ENCODE measurements at regions not wholly inside any gene's neighbourhood (a gene's known extent, or its start where the extent isn't known, plus 50 kb on each side); places are given as distances from the start of the nearest gene placed in this dataset.

DNA sequence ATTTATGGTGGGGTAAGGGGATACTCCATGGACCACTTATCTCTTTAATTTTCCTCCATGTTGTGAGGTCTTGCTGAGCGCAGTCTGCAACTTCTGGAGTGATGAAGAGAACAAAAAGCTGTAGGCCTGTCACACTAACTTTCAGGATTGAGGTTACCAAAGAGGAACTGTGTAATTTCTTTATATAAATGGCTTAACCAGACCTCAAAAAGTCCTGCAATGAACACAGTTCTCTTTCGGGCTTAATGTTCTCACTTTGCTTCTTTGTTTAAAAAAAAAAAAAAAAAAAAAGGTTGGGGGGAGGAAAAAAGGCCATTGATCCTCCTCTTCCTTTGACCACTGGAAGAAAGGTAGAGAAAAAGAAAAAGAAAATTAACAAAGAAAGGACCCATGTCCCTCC, 86.8 kb upstream of the SOX9 start:
- Histone ChIP-seq H3K4me2 (ENCODE audit: insufficient read depth, low read length) (no peak overlapping the region), H3K27ac (ENCODE audit: insufficient read depth, low read depth, low read length) (no peak overlapping the region), H4K20me1 (replicated peaks; ENCODE audit: control insufficient read depth, extremely low read depth, insufficient read depth, low read length) (no peaks in the 10 kb centered on the region), H3K9me3 (replicated peaks; ENCODE audit: control insufficient read depth, insufficient read depth, low read length) (peaks cover 2% of the 10 kb centered on the region), H3K79me2 (ENCODE audit: control insufficient read depth, insufficient read depth, low read length) (no peaks in the 10 kb centered on the region), H3K36me3 (ENCODE audit: control insufficient read depth in 2 of 2, extremely low read depth in 1 of 2, insufficient read depth in 2 of 2, low read length in 2 of 2) (no peaks in the 10 kb centered on the region), H3K9ac (replicated peaks; ENCODE audit: extremely low read depth, insufficient read depth, low read length) (no peak overlapping the region), H2AFZ (ENCODE audit: low read depth, low read length) (no peak overlapping the region), H3K27me3 (ENCODE audit: control insufficient read depth in 2 of 2, insufficient read depth in 2 of 2, low read length in 2 of 2) (no peaks in the 10 kb centered on the region), H3K4me3 (replicated peaks in 1 of 3; ENCODE audit: insufficient read depth in 1 of 3, low read depth in 1 of 3, low read length in 3 of 3) (no peak overlapping the region), H3K4me1 (ENCODE audit: control insufficient read depth, extremely low read depth, insufficient read depth, low read length) (no peaks in the 10 kb centered on the region), H3K9me1 (replicated peaks; ENCODE audit: control insufficient read depth, extremely low read depth, insufficient read depth, low read length) (no peaks in the 10 kb centered on the region)
- intact Hi-C loops (cut with micrococcal nuclease): no loop called here
- CTCF ChIA-PET: no interaction called here
- POLR2A ChIA-PET: no interaction called here
- no peak for DNase-seq (ENCODE audit: low read depth, low spot score)
- no peak for TF ChIP-seq MYC (IDR thresholded peaks at IDR 0.05; ENCODE audit: low read depth, low read length)
- TF ChIP-seq POLR2A (IDR thresholded peaks at IDR 0.05; ENCODE audit: low read depth, low read length): no peak
- no peak for TF ChIP-seq POLR2AphosphoS5 (IDR thresholded peaks at IDR 0.05; ENCODE audit: insufficient read depth, low read depth, low read length)
- no peak for TF ChIP-seq FOS (IDR thresholded peaks at IDR 0.05; ENCODE audit: borderline replicate concordance, insufficient read depth, low read length)
- dilution Hi-C loops (cut with MboI; ENCODE audit: extremely low pct_ligation_motif_present, low sequenced_read_pairs): no loop called here
- BruUV-seq (replicated peaks): no TSS peak
- FAIRE-seq: no peak

DNA sequence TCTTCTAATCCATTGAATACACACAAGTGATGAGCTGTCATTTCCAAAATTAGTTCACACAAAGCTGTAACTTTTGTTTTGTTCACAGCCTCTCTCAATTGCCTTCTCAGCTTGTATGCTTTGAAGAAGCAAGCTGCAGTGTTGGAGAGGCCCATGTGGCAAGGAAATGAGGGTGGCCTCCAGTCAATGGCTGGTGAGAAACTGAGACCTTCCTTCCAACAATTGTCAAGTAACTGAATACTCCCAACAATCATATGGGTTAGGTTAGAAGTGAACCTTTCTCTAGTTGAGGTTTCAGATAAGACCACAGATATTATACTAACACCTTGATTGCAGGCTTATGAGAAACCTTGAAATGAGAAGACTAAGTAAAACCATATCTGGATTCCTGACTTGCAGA, 82.4 kb upstream of the SOX9 start:
- peaks cover 2% of the 10 kb centered on the region for H3K9me3 ChIP-seq (replicated peaks; ENCODE audit: control insufficient read depth, insufficient read depth, low read length)
- H3K4me1 ChIP-seq (ENCODE audit: control insufficient read depth, extremely low read depth, insufficient read depth, low read length): no peaks in the 10 kb centered on the region
- DNase-seq (ENCODE audit: low read depth, low spot score) (no peak), FAIRE-seq (no peak)
- H3K27ac ChIP-seq (ENCODE audit: insufficient read depth, low read depth, low read length): no peak overlapping the region
- no peak overlapping the region for H3K4me2 ChIP-seq (ENCODE audit: insufficient read depth, low read length)
- dilution Hi-C loops (cut with MboI; ENCODE audit: extremely low pct_ligation_motif_present, low sequenced_read_pairs) (no loop called here), intact Hi-C loops (cut with micrococcal nuclease) (no loop called here)
- TF ChIP-seq, protein P1, sequence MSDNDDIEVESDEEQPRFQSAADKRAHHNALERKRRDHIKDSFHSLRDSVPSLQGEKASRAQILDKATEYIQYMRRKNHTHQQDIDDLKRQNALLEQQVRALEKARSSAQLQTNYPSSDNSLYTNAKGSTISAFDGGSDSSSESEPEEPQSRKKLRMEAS (IDR thresholded peaks at IDR 0.05; ENCODE audit: insufficient read depth, insufficient read length): no peak
- TF ChIP-seq JUN (IDR thresholded peaks at IDR 0.05; ENCODE audit: borderline replicate concordance, insufficient read depth, insufficient read length, low read depth) (no peak), GATA2 (IDR thresholded peaks at IDR 0.05; ENCODE audit: insufficient read depth, insufficient read length, low read depth, low read length) (no peak), MYC (IDR thresholded peaks at IDR 0.05; ENCODE audit: low read depth, low read length) (no peak), POLR2AphosphoS5 (IDR thresholded peaks at IDR 0.05; ENCODE audit: insufficient read depth, low read depth, low read length) (no peak), FOS (IDR thresholded peaks at IDR 0.05; ENCODE audit: borderline replicate concordance, insufficient read depth, low read length) (no peak), EZH2 (IDR thresholded peaks at IDR 0.05; ENCODE audit: borderline replicate concordance, low read depth, low read length, severe bottlenecking) (no peak), POLR2A (IDR thresholded peaks at IDR 0.05; ENCODE audit: low read depth, low read length) (no peak)
- TF ChIP-seq, protein P2, sequence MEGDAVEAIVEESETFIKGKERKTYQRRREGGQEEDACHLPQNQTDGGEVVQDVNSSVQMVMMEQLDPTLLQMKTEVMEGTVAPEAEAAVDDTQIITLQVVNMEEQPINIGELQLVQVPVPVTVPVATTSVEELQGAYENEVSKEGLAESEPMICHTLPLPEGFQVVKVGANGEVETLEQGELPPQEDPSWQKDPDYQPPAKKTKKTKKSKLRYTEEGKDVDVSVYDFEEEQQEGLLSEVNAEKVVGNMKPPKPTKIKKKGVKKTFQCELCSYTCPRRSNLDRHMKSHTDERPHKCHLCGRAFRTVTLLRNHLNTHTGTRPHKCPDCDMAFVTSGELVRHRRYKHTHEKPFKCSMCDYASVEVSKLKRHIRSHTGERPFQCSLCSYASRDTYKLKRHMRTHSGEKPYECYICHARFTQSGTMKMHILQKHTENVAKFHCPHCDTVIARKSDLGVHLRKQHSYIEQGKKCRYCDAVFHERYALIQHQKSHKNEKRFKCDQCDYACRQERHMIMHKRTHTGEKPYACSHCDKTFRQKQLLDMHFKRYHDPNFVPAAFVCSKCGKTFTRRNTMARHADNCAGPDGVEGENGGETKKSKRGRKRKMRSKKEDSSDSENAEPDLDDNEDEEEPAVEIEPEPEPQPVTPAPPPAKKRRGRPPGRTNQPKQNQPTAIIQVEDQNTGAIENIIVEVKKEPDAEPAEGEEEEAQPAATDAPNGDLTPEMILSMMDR (IDR thresholded peaks at IDR 0.05; ENCODE audit: extremely low read depth in 1 of 2, insufficient read depth in 1 of 2, low read depth in 1 of 2, low read length in 2 of 2): no peak
- no peak overlapping the region for H3K4me3 ChIP-seq (replicated peaks in 1 of 3; ENCODE audit: insufficient read depth in 1 of 3, low read depth in 1 of 3, low read length in 3 of 3)
- H3K9ac ChIP-seq (replicated peaks; ENCODE audit: extremely low read depth, insufficient read depth, low read length): no peak overlapping the region
- no peak overlapping the region for H2AFZ ChIP-seq (ENCODE audit: low read depth, low read length)
- POLR2A ChIA-PET: no interaction called here
- no peaks in the 10 kb centered on the region for H3K27me3 ChIP-seq (ENCODE audit: control insufficient read depth in 2 of 2, insufficient read depth in 2 of 2, low read length in 2 of 2)
- no peaks in the 10 kb centered on the region for H3K36me3 ChIP-seq (ENCODE audit: control insufficient read depth in 2 of 2, extremely low read depth in 1 of 2, insufficient read depth in 2 of 2, low read length in 2 of 2)
- no TSS peak for BruUV-seq (replicated peaks)
- CTCF ChIA-PET: no interaction called here
- H3K9me1 ChIP-seq (replicated peaks; ENCODE audit: control insufficient read depth, extremely low read depth, insufficient read depth, low read length): no peaks in the 10 kb centered on the region
- H3K79me2 ChIP-seq (ENCODE audit: control insufficient read depth, insufficient read depth, low read length): no peaks in the 10 kb centered on the region
- no peaks in the 10 kb centered on the region for H4K20me1 ChIP-seq (replicated peaks; ENCODE audit: control insufficient read depth, extremely low read depth, insufficient read depth, low read length)

All from endothelial cell of umbilical vein (primary cell).